Bronchial epithelial cell (primary cell): ENCODE measurements at regions not wholly inside any gene's neighbourhood (a gene's known extent, or its start where the extent isn't known, plus 50 kb on each side); places are given as distances from the start of the nearest gene placed in this dataset.
"Not testable (repeated sequence)": the region's sequence is repeated elsewhere in the genome, so short reads cannot be mapped to it uniquely, and the experiment has no call there.

Experiments
- DNase-seq: peaks from one replicate; pipeline ENCODE4 v3.0.0-alpha.2; 2010; ENCODE audit warnings: low read depth
- FAIRE-seq: peaks from 2 replicates; lab custom pipeline; 2011; peaks lifted over from hg19 to GRCh38; lab: Jason Lieb, UNC
- H3K27me3 ChIP-seq: 2 replicates; pipeline ENCODE4 v1.5.1; 2011; ENCODE audit warnings: low read length; ENCODE audit not compliant: control insufficient read depth, insufficient read depth
- H3K36me3 ChIP-seq: 2 replicates; pipeline ENCODE4 v1.5.1; 2011; ENCODE audit warnings: low read length; ENCODE audit not compliant: control insufficient read depth, insufficient read depth
- H3K4me3 ChIP-seq: 2 replicates; pipeline ENCODE4 v1.5.1; 2011; ENCODE audit warnings: mild to moderate bottlenecking, low read depth, low read length, control low read depth
- CTCF ChIP-seq: IDR thresholded peaks from 2 replicates; pipeline ENCODE4 v1.5.1; 2011; ENCODE audit warnings: mild to moderate bottlenecking, moderate library complexity, low read length, control low read depth, inconsistent platforms; ENCODE audit not compliant: insufficient read depth, severe bottlenecking

- FAIRE-seq (no peak), DNase-seq (no peak)
- no peak for TF ChIP-seq CTCF
- Histone ChIP-seq H3K4me3 (no peak overlapping the region), H3K36me3 (no peaks in the 10 kb centered on the region), H3K27me3 (no peaks in the 10 kb centered on the region)
Measured at GRCh38 chr2:84115173-84115857, 343.8 kb downstream of the SUCLG1 start.

- H3K27me3 ChIP-seq, DNase-seq, H3K4me3 ChIP-seq, H3K36me3 ChIP-seq, FAIRE-seq: not testable (repeated sequence)
Measured at GRCh38 chr2:84103816-84104527, 355.1 kb downstream of the SUCLG1 start.

GRCh38 chr2:84102274-84102673 lies 356.8 kb downstream of the SUCLG1 start:
- no peak for FAIRE-seq
- Histone ChIP-seq H3K4me3 (no peak overlapping the region), H3K27me3 (no peaks in the 10 kb centered on the region), H3K36me3 (no peaks in the 10 kb centered on the region)
- TF ChIP-seq CTCF: no peak
- no peak for DNase-seq

GRCh38 chr2:84088656-84089055 lies 370.4 kb downstream of the SUCLG1 start:
- no peak for FAIRE-seq

GRCh38 chr2:84085562-84085961 lies 373.5 kb downstream of the SUCLG1 start:
- Histone ChIP-seq H3K36me3 (no peaks in the 10 kb centered on the region), H3K27me3 (no peaks in the 10 kb centered on the region), H3K4me3 (no peak overlapping the region)
- TF ChIP-seq CTCF: no peak
- DNase-seq (no peak), FAIRE-seq (no peak)

More at GRCh38 chr2:84088656-84089055, 370.4 kb downstream of the SUCLG1 start:
- Histone ChIP-seq H3K4me3 (no peak overlapping the region), H3K36me3 (no peaks in the 10 kb centered on the region), H3K27me3 (no peaks in the 10 kb centered on the region)
- DNase-seq: no peak
- TF ChIP-seq CTCF: no peak

GRCh38 chr2:84084856-84085255 lies 374.2 kb downstream of the SUCLG1 start:
- H3K4me3 ChIP-seq: no peak overlapping the region
- DNase-seq (no peak), FAIRE-seq (no peak)
- TF ChIP-seq CTCF: no peak
- no peaks in the 10 kb centered on the region for H3K36me3 ChIP-seq
- H3K27me3 ChIP-seq: no peaks in the 10 kb centered on the region
